ENCODE measurements at regions not wholly inside any gene's neighbourhood (a gene's known extent, or its start where the extent isn't known, plus 50 kb on each side); places are given as distances from the start of the nearest gene placed in this dataset.

- TF ChIP-seq LCORL (IDR thresholded peaks at IDR 0.05) (no peak), LCORL (CRISPR knock-in tag; IDR thresholded peaks at IDR 0.05) (no peak), NCOA2 (CRISPR knock-in tag; IDR thresholded peaks at IDR 0.05) (no peak), NCOA5 (CRISPR knock-in tag; IDR thresholded peaks at IDR 0.05) (no peak), CTCF (CRISPR knock-in tag; IDR thresholded peaks at IDR 0.05) (no peak), BHLHE40 (IDR thresholded peaks at IDR 0.05; ENCODE audit: low read length) (no peak), POLR2A (IDR thresholded peaks at IDR 0.05; ENCODE audit: insufficient read depth in 1 of 2, low read depth in 2 of 2, low read length in 2 of 2) (no peak), POLR2AphosphoS5 (IDR thresholded peaks at IDR 0.05; ENCODE audit: low read depth, low read length) (no peak), CCAR2 (optimal IDR thresholded peaks at IDR 0.05; ENCODE audit: low read depth, low read length) (no peak), TFDP1 (CRISPR knock-in tag; IDR thresholded peaks at IDR 0.05; ENCODE audit: borderline replicate concordance) (no peak), FOXP1 (IDR thresholded peaks at IDR 0.05) (no peak), FOXP1 (CRISPR knock-in tag; IDR thresholded peaks at IDR 0.05) (no peak), MAX (IDR thresholded peaks at IDR 0.05) (no peak), BCL3 (CRISPR knock-in tag; IDR thresholded peaks at IDR 0.05) (no peak), ZMYM3 (CRISPR knock-in tag; IDR thresholded peaks at IDR 0.05) (no peak), MEIS1 (CRISPR knock-in tag; IDR thresholded peaks at IDR 0.05; ENCODE audit: borderline replicate concordance) (no peak)
Measured at GRCh38 chr4:56273391-56273790, 113.9 kb downstream of the AASDH start.

All from HepG2 (cell line).